Stimulated activated memory B cell treated with anti-CD40 and anti-IgM and Interleukin-4, amounts not matched to agents 10 μg/mL and 1 μg/mL and 100 μg/mL, for 72 hours (primary cell): ENCODE measurements at regions not wholly inside any gene's neighbourhood (a gene's known extent, or its start where the extent isn't known, plus 50 kb on each side); places are given as distances from the start of the nearest gene placed in this dataset.

Experiments
- ATAC-seq: fragments of 150-1000 bp; cut with Tn5 transposase; 2 replicates; pipeline ENCODE4 v1.10.0; 2021
- H3K27ac Mint-ChIP-seq: one replicate; pipeline ENCODE4 v1.8.0; 2022; ENCODE audit warnings: mild to moderate bottlenecking, mixed read lengths
- H3K27me3 Mint-ChIP-seq: one replicate; pipeline ENCODE4 v1.8.0; 2022; ENCODE audit warnings: mixed read lengths
- H3K36me3 Mint-ChIP-seq: one replicate; pipeline ENCODE4 v1.8.0; 2022; ENCODE audit warnings: mixed read lengths
- H3K4me1 Mint-ChIP-seq: one replicate; pipeline ENCODE4 v1.8.0; 2022; ENCODE audit warnings: mixed read lengths
- H3K4me3 Mint-ChIP-seq: one replicate; pipeline ENCODE4 v1.8.0; 2022; ENCODE audit warnings: mild to moderate bottlenecking, moderate library complexity, mixed read lengths
- H3K9me3 Mint-ChIP-seq: one replicate; pipeline ENCODE4 v1.8.0; 2022; ENCODE audit warnings: mixed read lengths

DNA sequence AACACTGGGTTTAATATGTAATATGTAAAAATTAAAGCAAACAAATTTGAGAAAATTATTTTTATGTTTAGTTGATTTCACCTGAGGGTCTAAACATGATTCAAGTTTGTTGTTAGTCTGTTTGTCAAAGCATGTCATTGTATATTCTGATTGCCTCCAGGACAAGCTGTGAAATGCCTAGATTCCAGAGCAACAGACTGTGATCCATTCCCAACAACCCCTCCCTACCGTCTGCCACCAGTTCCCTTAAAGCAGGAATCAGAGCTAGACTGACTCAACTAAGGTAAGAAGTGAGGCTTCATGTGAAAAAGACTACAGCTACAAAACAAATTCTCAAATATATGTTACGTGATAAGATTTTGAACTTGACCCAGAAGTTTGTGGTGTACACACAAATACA lies 304.2 kb downstream of the RAB38 start:
- H3K4me3 Mint-ChIP-seq, result no peak overlapping the region
- H3K27me3 Mint-ChIP-seq, result no peaks in the 10 kb centered on the region
- H3K4me1 Mint-ChIP-seq, result no peaks in the 10 kb centered on the region
- no peaks in the 10 kb centered on the region for H3K36me3 Mint-ChIP-seq
- H3K9me3 Mint-ChIP-seq, result peaks cover 3% of the 10 kb centered on the region
- no peak for ATAC-seq
- H3K27ac Mint-ChIP-seq, result no peak overlapping the region

DNA sequence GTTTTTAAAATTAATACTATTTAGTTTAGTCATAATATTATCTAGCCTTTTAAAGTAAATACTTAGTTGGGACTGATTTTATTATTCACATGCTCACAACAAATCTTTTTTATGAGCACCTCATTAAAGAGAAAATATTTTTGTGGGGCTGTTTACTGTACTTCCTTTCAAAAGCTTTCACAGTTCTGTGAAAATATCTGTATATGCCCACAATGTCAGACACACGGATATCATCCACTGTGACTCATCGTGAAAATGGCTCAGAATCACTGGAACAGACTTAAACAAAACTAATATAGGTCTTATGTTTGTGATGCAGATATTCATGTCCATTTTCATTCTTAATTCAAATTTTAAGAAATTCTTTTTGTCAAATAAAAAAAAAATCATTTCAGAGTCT lies 305.2 kb downstream of the RAB38 start:
- ATAC-seq, result no peak
- no peak overlapping the region for H3K27ac Mint-ChIP-seq
- H3K4me3 Mint-ChIP-seq, result no peak overlapping the region
- H3K9me3 Mint-ChIP-seq, result peaks cover 3% of the 10 kb centered on the region
- no peaks in the 10 kb centered on the region for H3K36me3 Mint-ChIP-seq
- H3K27me3 Mint-ChIP-seq, result no peaks in the 10 kb centered on the region
- H3K4me1 Mint-ChIP-seq, result no peaks in the 10 kb centered on the region

DNA sequence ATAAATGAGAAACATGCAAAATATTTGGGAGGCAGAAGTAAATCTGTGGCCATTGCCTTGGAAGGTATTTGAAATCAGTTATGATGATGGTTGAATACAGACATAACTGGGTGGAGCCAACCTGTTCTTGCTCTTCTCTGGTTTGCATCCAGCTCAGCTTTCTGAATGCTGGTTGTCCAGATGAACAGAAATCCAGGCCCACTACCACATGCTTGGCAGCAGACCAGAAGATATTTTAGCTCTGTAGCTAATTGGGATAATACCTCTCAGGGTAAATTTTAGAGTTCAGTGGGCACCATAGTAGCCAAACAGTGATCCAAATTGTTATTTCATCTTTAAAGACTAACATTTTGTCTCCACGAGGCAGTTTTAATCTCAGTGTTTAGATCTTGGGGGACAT lies 308.3 kb downstream of the RAB38 start:
- Mint-ChIP-seq H3K27me3 (no peaks in the 10 kb centered on the region), H3K9me3 (peaks cover 6% of the 10 kb centered on the region), H3K27ac (no peak overlapping the region), H3K4me1 (no peaks in the 10 kb centered on the region), H3K36me3 (no peaks in the 10 kb centered on the region), H3K4me3 (no peak overlapping the region)
- no peak for ATAC-seq

- Mint-ChIP-seq H3K27ac (no peak overlapping the region), H3K36me3 (no peaks in the 10 kb centered on the region)
Measured at GRCh38 chr11:87861030-87861429, 314.2 kb downstream of the RAB38 start.

DNA sequence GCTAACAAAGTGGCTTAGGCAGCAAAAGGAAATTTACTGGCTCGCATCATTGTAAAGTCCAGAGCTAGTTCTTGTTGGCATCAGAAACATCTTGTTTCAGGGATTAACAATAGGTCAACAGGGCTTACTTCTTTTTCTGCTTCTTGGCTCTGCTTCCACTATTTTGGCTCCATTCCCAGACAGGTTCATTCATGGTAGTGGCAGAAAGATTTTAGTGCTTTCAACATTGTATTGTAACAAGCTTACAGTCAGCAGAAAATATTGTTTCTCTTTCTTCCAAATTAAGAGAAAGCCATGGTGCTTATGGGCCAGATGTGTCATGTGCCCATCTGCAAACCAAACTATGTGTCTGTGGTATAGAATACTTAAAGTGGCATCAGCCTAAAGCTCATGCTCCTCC lies 315.6 kb downstream of the RAB38 start:
- H3K9me3 Mint-ChIP-seq, result peaks cover 3% of the 10 kb centered on the region
- ATAC-seq, result no peak
- H3K27me3 Mint-ChIP-seq, result no peaks in the 10 kb centered on the region
- no peaks in the 10 kb centered on the region for H3K36me3 Mint-ChIP-seq
- H3K4me3 Mint-ChIP-seq, result no peak overlapping the region
- no peaks in the 10 kb centered on the region for H3K4me1 Mint-ChIP-seq
- no peak overlapping the region for H3K27ac Mint-ChIP-seq

More at GRCh38 chr11:87861030-87861429, 314.2 kb downstream of the RAB38 start:
- H3K4me1 Mint-ChIP-seq, result no peaks in the 10 kb centered on the region
- no peaks in the 10 kb centered on the region for H3K27me3 Mint-ChIP-seq
- peaks cover 3% of the 10 kb centered on the region for H3K9me3 Mint-ChIP-seq
- ATAC-seq, result no peak
- H3K4me3 Mint-ChIP-seq, result no peak overlapping the region

GRCh38 chr11:87851827-87852226 lies 323.4 kb downstream of the RAB38 start:
- Mint-ChIP-seq H3K4me1 (no peaks in the 10 kb centered on the region), H3K9me3 (peaks cover 3% of the 10 kb centered on the region), H3K27me3 (no peaks in the 10 kb centered on the region), H3K27ac (no peak overlapping the region), H3K36me3 (no peaks in the 10 kb centered on the region), H3K4me3 (no peak overlapping the region)
- no peak for ATAC-seq

GRCh38 chr11:87851234-87851633 lies 324.0 kb downstream of the RAB38 start:
- H3K4me1 Mint-ChIP-seq, result no peaks in the 10 kb centered on the region
- no peaks in the 10 kb centered on the region for H3K27me3 Mint-ChIP-seq
- no peak overlapping the region for H3K27ac Mint-ChIP-seq
- H3K4me3 Mint-ChIP-seq, result no peak overlapping the region
- no peak for ATAC-seq
- H3K36me3 Mint-ChIP-seq, result no peaks in the 10 kb centered on the region
- H3K9me3 Mint-ChIP-seq, result peaks cover 3% of the 10 kb centered on the region

DNA sequence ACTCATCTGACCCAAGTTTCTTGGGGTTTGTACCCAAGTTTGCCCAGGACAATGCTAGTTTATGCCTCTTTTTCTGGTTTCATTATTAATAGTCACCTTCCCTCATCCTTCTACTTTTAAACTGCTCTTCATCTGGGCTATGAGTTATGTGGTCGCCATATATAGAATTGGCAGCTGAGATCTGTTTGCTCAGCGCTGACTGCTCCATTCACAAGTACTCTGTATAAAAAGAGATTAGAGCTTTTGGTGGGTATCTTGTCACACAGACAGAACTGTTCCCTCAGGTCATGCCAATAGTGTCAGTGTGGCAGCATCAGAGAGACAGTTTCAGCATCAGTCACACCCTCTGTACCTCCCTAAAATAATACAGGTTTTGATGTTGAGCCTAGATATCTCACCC lies 326.0 kb downstream of the RAB38 start:
- Mint-ChIP-seq H3K4me1 (no peaks in the 10 kb centered on the region), H3K27ac (no peak overlapping the region), H3K27me3 (no peaks in the 10 kb centered on the region), H3K36me3 (no peaks in the 10 kb centered on the region), H3K9me3 (peaks cover 6% of the 10 kb centered on the region), H3K4me3 (no peak overlapping the region)
- no peak for ATAC-seq

DNA sequence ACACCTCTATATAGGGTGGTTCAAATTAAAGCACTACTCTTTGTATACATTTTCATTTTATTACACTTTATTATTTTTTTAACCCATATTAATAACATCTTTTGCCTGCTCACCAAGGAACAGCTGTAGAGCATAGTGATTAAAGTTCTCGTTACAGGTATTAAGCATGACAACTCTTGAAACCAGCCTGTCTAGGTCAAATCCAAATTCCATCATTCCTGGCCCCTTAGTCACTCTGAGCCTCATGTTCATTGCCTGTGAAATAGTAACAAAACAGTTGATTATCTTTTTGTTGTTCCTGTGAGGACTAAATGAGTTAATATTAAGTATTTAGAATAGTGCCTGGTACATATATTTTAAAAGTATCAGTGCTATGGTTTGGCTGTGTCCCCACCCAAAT lies 334.5 kb downstream of the RAB38 start:
- Mint-ChIP-seq H3K36me3 (no peaks in the 10 kb centered on the region), H3K9me3 (peaks cover 2% of the 10 kb centered on the region), H3K4me1 (no peaks in the 10 kb centered on the region), H3K4me3 (no peak overlapping the region), H3K27me3 (no peaks in the 10 kb centered on the region), H3K27ac (no peak overlapping the region)
- no peak for ATAC-seq

DNA sequence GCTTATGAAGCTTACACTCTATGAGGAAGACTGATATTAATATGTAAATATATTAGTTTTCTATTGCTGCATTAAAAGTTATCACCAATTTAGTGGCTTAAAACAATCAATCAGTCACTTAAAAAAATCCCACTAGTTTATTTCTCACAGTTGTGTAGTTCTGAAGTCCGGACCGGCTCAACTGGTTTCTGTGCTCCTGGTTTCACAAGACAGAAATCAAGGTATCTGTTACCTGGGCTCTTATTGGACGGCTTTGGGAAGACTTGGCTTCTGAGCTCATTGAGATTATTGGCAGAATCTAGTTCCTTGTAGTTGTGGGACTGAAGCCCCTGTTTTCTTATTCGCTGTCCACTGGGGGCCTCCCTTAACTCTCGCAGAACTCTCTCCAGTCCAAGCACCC lies 343.0 kb downstream of the RAB38 start:
- no peaks in the 10 kb centered on the region for H3K9me3 Mint-ChIP-seq
- no peaks in the 10 kb centered on the region for H3K36me3 Mint-ChIP-seq
- no peak overlapping the region for H3K4me3 Mint-ChIP-seq
- no peaks in the 10 kb centered on the region for H3K4me1 Mint-ChIP-seq
- no peaks in the 10 kb centered on the region for H3K27me3 Mint-ChIP-seq
- H3K27ac Mint-ChIP-seq, result no peak overlapping the region
- ATAC-seq, result no peak

GRCh38 chr11:87820011-87820410 lies 355.2 kb downstream of the RAB38 start:
- H3K27me3 Mint-ChIP-seq, result no peaks in the 10 kb centered on the region
- no peak overlapping the region for H3K4me3 Mint-ChIP-seq
- H3K9me3 Mint-ChIP-seq, result peaks cover 9% of the 10 kb centered on the region
- ATAC-seq, result no peak
- no peaks in the 10 kb centered on the region for H3K36me3 Mint-ChIP-seq
- H3K4me1 Mint-ChIP-seq, result no peaks in the 10 kb centered on the region
- H3K27ac Mint-ChIP-seq, result no peak overlapping the region

GRCh38 chr11:87819151-87819550 lies 356.1 kb downstream of the RAB38 start:
- H3K27me3 Mint-ChIP-seq, result no peaks in the 10 kb centered on the region
- H3K36me3 Mint-ChIP-seq, result no peaks in the 10 kb centered on the region
- ATAC-seq, result no peak
- no peak overlapping the region for H3K27ac Mint-ChIP-seq
- H3K4me1 Mint-ChIP-seq, result no peaks in the 10 kb centered on the region
- H3K4me3 Mint-ChIP-seq, result no peak overlapping the region
- H3K9me3 Mint-ChIP-seq, result peaks cover 7% of the 10 kb centered on the region

GRCh38 chr11:87812571-87813365 lies 362.5 kb downstream of the RAB38 start:
- H3K36me3 Mint-ChIP-seq, result no peaks in the 10 kb centered on the region
- H3K27ac Mint-ChIP-seq, result no peak overlapping the region
- H3K4me1 Mint-ChIP-seq, result no peaks in the 10 kb centered on the region
- H3K27me3 Mint-ChIP-seq, result no peaks in the 10 kb centered on the region
- H3K9me3 Mint-ChIP-seq, result peaks cover 4% of the 10 kb centered on the region
- no peak overlapping the region for H3K4me3 Mint-ChIP-seq
- no peak for ATAC-seq

GRCh38 chr11:87810486-87810885 lies 364.8 kb downstream of the RAB38 start:
- Mint-ChIP-seq H3K4me3 (no peak overlapping the region), H3K27me3 (no peaks in the 10 kb centered on the region), H3K36me3 (no peaks in the 10 kb centered on the region)

GRCh38 chr11:87809256-87809655 lies 366.0 kb downstream of the RAB38 start:
- H3K27ac Mint-ChIP-seq, result no peak overlapping the region
- no peaks in the 10 kb centered on the region for H3K9me3 Mint-ChIP-seq
- ATAC-seq, result no peak
- H3K4me3 Mint-ChIP-seq, result no peak overlapping the region
- H3K27me3 Mint-ChIP-seq, result no peaks in the 10 kb centered on the region
- H3K36me3 Mint-ChIP-seq, result no peaks in the 10 kb centered on the region
- H3K4me1 Mint-ChIP-seq, result no peaks in the 10 kb centered on the region

More at GRCh38 chr11:87810486-87810885, 364.8 kb downstream of the RAB38 start:
- H3K4me1 Mint-ChIP-seq, result no peaks in the 10 kb centered on the region
- no peak overlapping the region for H3K27ac Mint-ChIP-seq
- ATAC-seq, result no peak
- H3K9me3 Mint-ChIP-seq, result peaks cover 4% of the 10 kb centered on the region

- Mint-ChIP-seq H3K27ac (no peak overlapping the region), H3K36me3 (no peaks in the 10 kb centered on the region), H3K27me3 (no peaks in the 10 kb centered on the region), H3K9me3 (peaks cover 2% of the 10 kb centered on the region), H3K4me3 (no peak overlapping the region), H3K4me1 (no peaks in the 10 kb centered on the region)
- ATAC-seq, result no peak
Measured at GRCh38 chr11:87804176-87804575, 371.1 kb downstream of the RAB38 start.
